IPS-15b (cell line): ENCODE measurements at regions not wholly inside any gene's neighbourhood (a gene's known extent, or its start where the extent isn't known, plus 50 kb on each side); places are given as distances from the start of the nearest gene placed in this dataset.

ENCODE experiments used
- H3K27me3 ChIP-seq: one replicate; pipeline ENCODE4 v1.6.1; 2013; ENCODE audit warnings: low read length; ENCODE audit not compliant: control insufficient read depth, insufficient read depth
- H3K36me3 ChIP-seq: one replicate; pipeline ENCODE4 v1.6.1; 2013; ENCODE audit warnings: low read length; ENCODE audit not compliant: control insufficient read depth, insufficient read depth
- H3K4me1 ChIP-seq: one replicate; pipeline ENCODE4 v1.6.1; 2013; ENCODE audit warnings: mild to moderate bottlenecking, low read length; ENCODE audit not compliant: control insufficient read depth, insufficient read depth
- H3K4me3 ChIP-seq: one replicate; pipeline ENCODE4 v1.5.1; 2013; ENCODE audit warnings: low read depth, low read length
- H3K9ac ChIP-seq: one replicate; pipeline ENCODE4 v1.6.1; 2013; ENCODE audit warnings: low read depth, mild to moderate bottlenecking, low read length
- H3K9me3 ChIP-seq: one replicate; pipeline ENCODE4 v1.6.1; 2013; ENCODE audit warnings: mild to moderate bottlenecking, low read length; ENCODE audit not compliant: control insufficient read depth, insufficient read depth

GRCh38 chr9:118222375-118222774 is 518.2 kb downstream of the TLR4 start:
- no peak overlapping the region for H3K4me3 ChIP-seq

GRCh38 chr9:118223111-118223510 is 518.9 kb downstream of the TLR4 start:
- Histone ChIP-seq H3K4me1 (no peaks in the 10 kb centered on the region), H3K27me3 (no peaks in the 10 kb centered on the region), H3K9me3 (no peaks in the 10 kb centered on the region), H3K36me3 (no peaks in the 10 kb centered on the region), H3K9ac (no peak overlapping the region), H3K4me3 (no peak overlapping the region)

More at GRCh38 chr9:118222375-118222774, 518.2 kb downstream of the TLR4 start:
- Histone ChIP-seq H3K9me3 (no peaks in the 10 kb centered on the region), H3K27me3 (no peaks in the 10 kb centered on the region), H3K9ac (no peak overlapping the region), H3K36me3 (no peaks in the 10 kb centered on the region), H3K4me1 (no peaks in the 10 kb centered on the region)

DNA sequence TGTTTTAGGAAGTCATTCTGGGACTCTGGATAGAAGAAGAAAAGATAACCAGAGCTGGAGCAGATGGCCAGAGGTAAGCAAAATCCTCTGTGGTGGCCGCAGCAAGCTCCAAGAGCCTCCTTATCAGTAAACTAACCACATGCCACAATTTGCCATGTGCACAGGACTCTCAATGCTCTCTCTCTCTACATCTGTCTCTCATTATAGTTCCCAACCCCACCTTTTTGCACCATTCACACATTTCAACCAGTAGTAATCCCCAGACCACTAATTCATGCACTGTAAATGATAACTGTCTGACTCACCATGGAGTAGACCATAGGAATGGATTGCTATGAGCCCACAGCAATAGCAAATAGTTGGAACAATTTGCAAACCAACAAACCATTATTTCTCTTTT is 526.1 kb downstream of the TLR4 start:
- Histone ChIP-seq H3K27me3 (no peaks in the 10 kb centered on the region), H3K4me3 (no peak overlapping the region), H3K9me3 (no peaks in the 10 kb centered on the region), H3K4me1 (no peaks in the 10 kb centered on the region), H3K9ac (no peak overlapping the region), H3K36me3 (no peaks in the 10 kb centered on the region)

DNA sequence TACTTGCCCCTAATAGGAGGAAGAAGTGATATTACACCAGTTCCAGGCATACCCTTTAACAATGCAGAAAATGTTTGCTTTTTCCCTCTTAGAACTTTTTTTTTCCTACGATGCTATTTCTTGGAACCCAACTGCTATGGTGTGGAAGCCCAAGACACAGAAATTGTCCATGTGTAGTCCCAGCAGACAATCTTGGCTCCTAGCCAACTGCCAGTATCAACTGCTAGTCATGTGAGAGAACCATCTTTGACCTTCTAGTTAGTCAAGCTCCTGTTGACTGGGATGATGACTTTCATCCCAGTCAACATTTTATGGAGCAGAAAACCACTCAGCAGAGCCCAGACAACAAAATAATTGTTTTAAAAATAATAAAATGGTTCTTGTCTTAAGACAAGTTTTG is 532.4 kb downstream of the TLR4 start:
- H3K27me3 ChIP-seq: no peaks in the 10 kb centered on the region
- H3K36me3 ChIP-seq: no peaks in the 10 kb centered on the region
- H3K4me3 ChIP-seq: no peak overlapping the region
- no peak overlapping the region for H3K9ac ChIP-seq
- no peaks in the 10 kb centered on the region for H3K4me1 ChIP-seq
- no peaks in the 10 kb centered on the region for H3K9me3 ChIP-seq

DNA sequence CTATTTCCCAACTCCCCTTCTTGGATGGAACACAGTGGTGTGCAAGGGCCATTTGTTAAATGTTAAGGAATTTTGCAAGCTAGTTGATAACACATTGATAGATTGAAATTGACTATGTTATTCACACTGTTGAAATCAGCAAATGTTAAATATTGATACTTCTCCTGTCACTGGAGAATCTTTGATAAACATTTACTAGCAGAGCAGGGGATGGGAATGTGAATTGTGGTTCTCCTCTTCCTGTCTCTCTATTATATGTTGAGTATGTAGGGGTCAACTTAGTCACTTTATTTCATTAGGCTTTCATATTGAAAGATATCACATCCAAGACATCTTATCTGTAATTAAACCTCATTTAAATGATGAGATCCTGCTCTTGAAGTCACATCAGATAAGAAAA is 533.9 kb downstream of the TLR4 start:
- H3K9ac ChIP-seq: no peak overlapping the region
- H3K36me3 ChIP-seq: no peaks in the 10 kb centered on the region
- peaks cover 5% of the 10 kb centered on the region for H3K9me3 ChIP-seq
- H3K27me3 ChIP-seq: no peaks in the 10 kb centered on the region
- H3K4me1 ChIP-seq: no peaks in the 10 kb centered on the region
- H3K4me3 ChIP-seq: no peak overlapping the region

GRCh38 chr9:118252027-118252426 is 547.8 kb downstream of the TLR4 start:
- Histone ChIP-seq H3K27me3 (no peaks in the 10 kb centered on the region), H3K9ac (no peak overlapping the region), H3K4me1 (no peaks in the 10 kb centered on the region), H3K9me3 (no peaks in the 10 kb centered on the region), H3K36me3 (no peaks in the 10 kb centered on the region), H3K4me3 (no peak overlapping the region)

DNA sequence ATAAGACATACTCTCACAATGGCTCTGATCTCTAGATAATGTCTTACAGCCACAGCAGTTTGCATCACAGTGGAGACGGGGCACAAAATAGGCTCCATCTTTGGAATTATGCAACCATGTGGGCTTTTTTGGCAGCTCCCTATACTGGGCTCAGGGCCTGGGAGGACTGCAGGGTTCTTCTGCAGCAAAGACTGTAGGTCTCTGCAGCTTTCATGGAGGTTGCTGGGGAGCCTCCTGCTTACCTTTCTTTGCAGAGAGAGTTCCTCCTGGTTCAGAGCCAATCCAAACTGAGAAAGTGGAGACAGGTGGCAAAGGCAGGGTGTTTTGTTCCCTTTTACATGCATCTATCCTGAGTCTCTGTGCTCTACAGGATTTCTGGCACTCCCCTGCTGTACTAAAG is 558.0 kb downstream of the TLR4 start:
- Histone ChIP-seq H3K4me3 (no peak overlapping the region), H3K36me3 (no peaks in the 10 kb centered on the region), H3K27me3 (no peaks in the 10 kb centered on the region), H3K9ac (no peak overlapping the region), H3K9me3 (no peaks in the 10 kb centered on the region), H3K4me1 (no peaks in the 10 kb centered on the region)

DNA sequence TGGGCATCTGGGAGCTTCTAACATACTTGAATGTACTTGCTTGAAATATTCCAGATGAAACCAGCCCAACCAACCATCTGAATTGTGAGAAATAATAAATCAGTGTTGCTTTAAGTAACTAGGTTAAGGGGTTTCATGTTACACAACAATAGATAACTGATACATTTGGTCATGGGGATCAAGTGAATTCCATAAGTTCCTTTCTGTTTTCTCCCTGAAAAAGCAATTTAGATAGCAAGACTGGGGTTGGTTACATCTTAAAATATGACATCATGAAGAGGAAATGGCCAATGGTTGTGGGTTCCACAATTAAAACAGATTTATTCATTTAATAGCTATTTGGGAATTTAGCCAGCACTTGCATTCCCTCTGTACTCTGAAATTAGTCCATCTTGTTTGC is 559.7 kb downstream of the TLR4 start:
- H3K4me1 ChIP-seq: no peaks in the 10 kb centered on the region
- H3K9ac ChIP-seq: no peak overlapping the region
- no peaks in the 10 kb centered on the region for H3K36me3 ChIP-seq
- no peaks in the 10 kb centered on the region for H3K9me3 ChIP-seq
- H3K4me3 ChIP-seq: no peak overlapping the region
- H3K27me3 ChIP-seq: no peaks in the 10 kb centered on the region

- Histone ChIP-seq H3K4me1 (no peaks in the 10 kb centered on the region), H3K36me3 (no peaks in the 10 kb centered on the region), H3K9me3 (no peaks in the 10 kb centered on the region), H3K4me3 (no peak overlapping the region), H3K27me3 (no peaks in the 10 kb centered on the region), H3K9ac (no peak overlapping the region)
Observed at GRCh38 chr9:118268046-118268445, 563.8 kb downstream of the TLR4 start.

GRCh38 chr9:118269623-118270022 is 565.4 kb downstream of the TLR4 start:
- Histone ChIP-seq H3K9ac (no peak overlapping the region), H3K36me3 (no peaks in the 10 kb centered on the region), H3K27me3 (no peaks in the 10 kb centered on the region), H3K9me3 (no peaks in the 10 kb centered on the region), H3K4me1 (no peaks in the 10 kb centered on the region), H3K4me3 (no peak overlapping the region)

DNA sequence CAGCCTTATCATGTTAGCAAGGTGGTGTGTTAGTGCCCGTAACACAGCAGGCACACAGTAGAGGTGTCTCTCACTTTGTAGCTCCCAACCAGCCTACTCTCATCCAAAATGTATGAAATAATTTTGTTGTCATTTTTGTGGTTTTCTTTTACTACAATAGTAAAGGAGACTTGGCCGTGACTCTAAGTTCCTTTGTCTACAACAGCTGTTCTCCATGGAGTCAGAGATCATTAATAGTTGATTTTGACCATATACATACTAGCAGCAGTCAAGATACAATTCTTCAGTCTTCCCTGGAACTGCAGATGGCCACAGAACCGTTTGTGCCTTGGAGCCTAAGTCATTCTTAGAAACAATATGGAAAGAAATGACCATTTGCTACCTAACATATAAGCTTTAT is 567.1 kb downstream of the TLR4 start:
- no peak overlapping the region for H3K9ac ChIP-seq
- no peaks in the 10 kb centered on the region for H3K36me3 ChIP-seq
- no peaks in the 10 kb centered on the region for H3K9me3 ChIP-seq
- no peaks in the 10 kb centered on the region for H3K27me3 ChIP-seq
- no peaks in the 10 kb centered on the region for H3K4me1 ChIP-seq
- no peak overlapping the region for H3K4me3 ChIP-seq

- Histone ChIP-seq H3K9ac (no peak overlapping the region), H3K4me1 (no peaks in the 10 kb centered on the region), H3K4me3 (no peak overlapping the region), H3K36me3 (no peaks in the 10 kb centered on the region), H3K27me3 (no peaks in the 10 kb centered on the region), H3K9me3 (no peaks in the 10 kb centered on the region)
Observed at GRCh38 chr9:118271936-118272335, 567.7 kb downstream of the TLR4 start.

GRCh38 chr9:118273048-118273447 is 568.8 kb downstream of the TLR4 start:
- H3K9ac ChIP-seq: no peak overlapping the region
- H3K27me3 ChIP-seq: no peaks in the 10 kb centered on the region
- no peaks in the 10 kb centered on the region for H3K9me3 ChIP-seq
- no peak overlapping the region for H3K4me3 ChIP-seq
- no peaks in the 10 kb centered on the region for H3K4me1 ChIP-seq
- no peaks in the 10 kb centered on the region for H3K36me3 ChIP-seq
